ENCODE measurements at regions not wholly inside any gene's neighbourhood (a gene's known extent, or its start where the extent isn't known, plus 50 kb on each side); places are given as distances from the start of the nearest gene placed in this dataset.

DNA sequence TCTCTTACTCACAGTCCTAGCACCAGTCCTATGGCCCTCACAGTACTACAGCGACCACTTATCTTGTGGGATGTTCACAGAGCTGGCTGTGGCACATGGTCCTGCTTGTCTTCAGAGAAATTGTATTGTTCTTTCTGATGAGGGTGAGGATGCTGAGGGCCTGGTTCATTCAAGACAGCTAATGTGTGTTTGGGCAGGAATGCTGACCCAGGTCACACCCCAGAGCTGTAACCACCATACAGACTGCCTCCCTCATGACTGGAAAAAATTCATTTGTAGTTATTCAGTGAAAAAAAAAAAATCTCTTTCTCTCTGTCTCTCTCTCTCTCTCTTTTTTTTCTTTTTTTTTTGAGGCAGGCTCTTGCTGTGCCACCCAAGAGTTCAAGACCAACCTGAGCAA, 83.5 kb downstream of the KLF6 start:
- TF ChIP-seq, protein P1, sequence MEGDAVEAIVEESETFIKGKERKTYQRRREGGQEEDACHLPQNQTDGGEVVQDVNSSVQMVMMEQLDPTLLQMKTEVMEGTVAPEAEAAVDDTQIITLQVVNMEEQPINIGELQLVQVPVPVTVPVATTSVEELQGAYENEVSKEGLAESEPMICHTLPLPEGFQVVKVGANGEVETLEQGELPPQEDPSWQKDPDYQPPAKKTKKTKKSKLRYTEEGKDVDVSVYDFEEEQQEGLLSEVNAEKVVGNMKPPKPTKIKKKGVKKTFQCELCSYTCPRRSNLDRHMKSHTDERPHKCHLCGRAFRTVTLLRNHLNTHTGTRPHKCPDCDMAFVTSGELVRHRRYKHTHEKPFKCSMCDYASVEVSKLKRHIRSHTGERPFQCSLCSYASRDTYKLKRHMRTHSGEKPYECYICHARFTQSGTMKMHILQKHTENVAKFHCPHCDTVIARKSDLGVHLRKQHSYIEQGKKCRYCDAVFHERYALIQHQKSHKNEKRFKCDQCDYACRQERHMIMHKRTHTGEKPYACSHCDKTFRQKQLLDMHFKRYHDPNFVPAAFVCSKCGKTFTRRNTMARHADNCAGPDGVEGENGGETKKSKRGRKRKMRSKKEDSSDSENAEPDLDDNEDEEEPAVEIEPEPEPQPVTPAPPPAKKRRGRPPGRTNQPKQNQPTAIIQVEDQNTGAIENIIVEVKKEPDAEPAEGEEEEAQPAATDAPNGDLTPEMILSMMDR (IDR thresholded peaks at IDR 0.05; ENCODE audit: low read depth, low read length, poor library complexity, severe bottlenecking), result no peak
- TF ChIP-seq EZH2phosphoT487 (IDR thresholded peaks at IDR 0.05; ENCODE audit: borderline replicate concordance, low read length), result no peak
